ENCODE measurements at regions not wholly inside any gene's neighbourhood (a gene's known extent, or its start where the extent isn't known, plus 50 kb on each side); places are given as distances from the start of the nearest gene placed in this dataset.
A peak's percentile ranks its signal among the peaks of the same experiment; 100 is the strongest.

GRCh38 chr14:43172899-43173548 is 1334.1 kb downstream of the FSCB start (continued):
- TF ChIP-seq TRIM24 (CRISPR knock-in tag; IDR thresholded peaks at IDR 0.05) (peak; percentile 94), ZNF468 (CRISPR knock-in tag; IDR thresholded peaks at IDR 0.05) (no peak), ZMAT5 (CRISPR knock-in tag; IDR thresholded peaks at IDR 0.05; ENCODE audit: borderline replicate concordance, low read depth) (no peak), ZHX1 (CRISPR knock-in tag; IDR thresholded peaks at IDR 0.05; ENCODE audit: low read depth) (no peak), NONO (IDR thresholded peaks at IDR 0.05) (no peak), NONO (CRISPR knock-in tag; conservative IDR thresholded peaks at IDR 0.05) (no peak), KLF13 (CRISPR knock-in tag; IDR thresholded peaks at IDR 0.05) (no peak), SOX6 (IDR thresholded peaks at IDR 0.05) (no peak), SOX6 (CRISPR knock-in tag; IDR thresholded peaks at IDR 0.05) (peak; percentile 87; the same call in 1 of the 2 replicates), MLLT10 (CRISPR knock-in tag; IDR thresholded peaks at IDR 0.05) (no peak), SMC3 (IDR thresholded peaks at IDR 0.05; ENCODE audit: low read length) (peak; percentile 48), ARID5B (CRISPR knock-in tag; IDR thresholded peaks at IDR 0.05) (peak; percentile 90), POLR2G (IDR thresholded peaks at IDR 0.05; ENCODE audit: low read depth, low read length) (no peak), ZNF776 (CRISPR knock-in tag; IDR thresholded peaks at IDR 0.05) (no peak), JUN (CRISPR knock-in tag; IDR thresholded peaks at IDR 0.05) (no peak), MAZ (IDR thresholded peaks at IDR 0.05; ENCODE audit: borderline replicate concordance, low read depth, low read length) (peak; percentile 45; the same call in 1 of the 2 replicates), MAZ (CRISPR knock-in tag; IDR thresholded peaks at IDR 0.05; ENCODE audit: low read depth) (no peak), SNAPC4 (CRISPR knock-in tag; IDR thresholded peaks at IDR 0.05) (no peak), KDM6A (CRISPR knock-in tag; IDR thresholded peaks at IDR 0.05; ENCODE audit: low read depth) (0 out of 2 replicates have a peak, but pooled peaks have one; percentile 66), SMARCE1 (IDR thresholded peaks at IDR 0.05; ENCODE audit: borderline replicate concordance) (no peak)
